ENCODE measurements at regions not wholly inside any gene's neighbourhood (a gene's known extent, or its start where the extent isn't known, plus 50 kb on each side); places are given as distances from the start of the nearest gene placed in this dataset.

- Histone ChIP-seq H3K4me3 (replicated peaks in 1 of 3; ENCODE audit: insufficient read depth in 1 of 3, low read depth in 1 of 3, low read length in 3 of 3) (no peak overlapping the region), H3K36me3 (ENCODE audit: control insufficient read depth in 2 of 2, extremely low read depth in 1 of 2, insufficient read depth in 2 of 2, low read length in 2 of 2) (no peaks in the 10 kb centered on the region), H3K27ac (ENCODE audit: insufficient read depth, low read depth, low read length) (no peak overlapping the region), H3K9me1 (replicated peaks; ENCODE audit: control insufficient read depth, extremely low read depth, insufficient read depth, low read length) (no peaks in the 10 kb centered on the region), H2AFZ (ENCODE audit: low read depth, low read length) (no peak overlapping the region), H4K20me1 (replicated peaks; ENCODE audit: control insufficient read depth, extremely low read depth, insufficient read depth, low read length) (no peaks in the 10 kb centered on the region), H3K9ac (replicated peaks; ENCODE audit: extremely low read depth, insufficient read depth, low read length) (no peak overlapping the region), H3K9me3 (replicated peaks; ENCODE audit: control insufficient read depth, insufficient read depth, low read length) (no peaks in the 10 kb centered on the region), H3K27me3 (ENCODE audit: control insufficient read depth in 2 of 2, insufficient read depth in 2 of 2, low read length in 2 of 2) (no peaks in the 10 kb centered on the region), H3K79me2 (ENCODE audit: control insufficient read depth, insufficient read depth, low read length) (no peaks in the 10 kb centered on the region), H3K4me1 (ENCODE audit: control insufficient read depth, extremely low read depth, insufficient read depth, low read length) (no peaks in the 10 kb centered on the region), H3K4me2 (ENCODE audit: insufficient read depth, low read length) (no peak overlapping the region)
- dilution Hi-C loops (cut with MboI; ENCODE audit: extremely low pct_ligation_motif_present, low sequenced_read_pairs): no loop called here
- no peak for FAIRE-seq
- no peak for DNase-seq (ENCODE audit: low read depth, low spot score)
- BruUV-seq (replicated peaks): no TSS peak
- TF ChIP-seq CTCF (IDR thresholded peaks at IDR 0.05; ENCODE audit: extremely low read depth in 1 of 2, insufficient read depth in 1 of 2, low read depth in 1 of 2, low read length in 2 of 2) (no peak), MAX (IDR thresholded peaks at IDR 0.05; ENCODE audit: insufficient read depth, insufficient read length) (no peak), GATA2 (IDR thresholded peaks at IDR 0.05; ENCODE audit: insufficient read depth, insufficient read length, low read depth, low read length) (no peak), MYC (IDR thresholded peaks at IDR 0.05; ENCODE audit: low read depth, low read length) (no peak), JUN (IDR thresholded peaks at IDR 0.05; ENCODE audit: borderline replicate concordance, insufficient read depth, insufficient read length, low read depth) (no peak), EZH2 (IDR thresholded peaks at IDR 0.05; ENCODE audit: borderline replicate concordance, low read depth, low read length, severe bottlenecking) (no peak), FOS (IDR thresholded peaks at IDR 0.05; ENCODE audit: borderline replicate concordance, insufficient read depth, low read length) (no peak), POLR2A (IDR thresholded peaks at IDR 0.05; ENCODE audit: low read depth, low read length) (no peak), POLR2AphosphoS5 (IDR thresholded peaks at IDR 0.05; ENCODE audit: insufficient read depth, low read depth, low read length) (no peak)
- ChIA-PET POLR2A (no interaction called here), CTCF (no interaction called here)
- intact Hi-C loops (cut with micrococcal nuclease): no loop called here
These were observed 466.5 kb upstream of the SOX5 start for GRCh38 chr12:24415934-24416333.
